Left hindlimb (tissue), 1 donor: ENCODE measurements at regions not wholly inside any gene's neighbourhood (a gene's known extent, or its start where the extent isn't known, plus 50 kb on each side); places are given as distances from the start of the nearest gene placed in this dataset.
"Not testable (repeated sequence)": the region's sequence is repeated elsewhere in the genome, so short reads cannot be mapped to it uniquely, and the experiment has no call there.

Source experiments
- DNase-seq: peaks from one replicate; pipeline ENCODE4 v3.0.0-alpha.2; 2018

GRCh38 chr1:99361406-99361805 is 97.1 kb downstream of the PLPPR4 start:
- no peak for DNase-seq

GRCh38 chr1:99363531-99363930 is 99.2 kb downstream of the PLPPR4 start:
- DNase-seq, result no peak

- DNase-seq, result no peak
Observed at GRCh38 chr1:99365141-99365540, 100.8 kb downstream of the PLPPR4 start.

DNA sequence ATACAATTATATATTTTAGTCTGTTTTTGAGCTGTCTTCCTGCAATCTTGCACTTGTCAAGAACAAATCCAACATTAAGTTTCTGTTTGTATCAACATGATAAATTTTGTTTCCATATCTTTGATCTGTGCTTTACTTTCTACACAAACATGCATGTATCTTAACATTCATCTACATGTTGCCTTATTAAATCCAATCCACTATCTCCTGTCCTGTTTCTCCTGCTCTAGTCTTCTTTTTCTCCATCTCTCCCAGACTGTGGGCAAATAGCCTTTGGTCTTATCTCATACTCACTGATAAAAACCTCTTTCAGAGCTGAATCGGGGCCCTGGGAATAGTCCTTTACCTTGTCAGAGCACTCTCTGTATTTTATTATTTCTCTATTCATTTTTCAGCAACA is 101.3 kb downstream of the PLPPR4 start:
- DNase-seq, result no peak

DNA sequence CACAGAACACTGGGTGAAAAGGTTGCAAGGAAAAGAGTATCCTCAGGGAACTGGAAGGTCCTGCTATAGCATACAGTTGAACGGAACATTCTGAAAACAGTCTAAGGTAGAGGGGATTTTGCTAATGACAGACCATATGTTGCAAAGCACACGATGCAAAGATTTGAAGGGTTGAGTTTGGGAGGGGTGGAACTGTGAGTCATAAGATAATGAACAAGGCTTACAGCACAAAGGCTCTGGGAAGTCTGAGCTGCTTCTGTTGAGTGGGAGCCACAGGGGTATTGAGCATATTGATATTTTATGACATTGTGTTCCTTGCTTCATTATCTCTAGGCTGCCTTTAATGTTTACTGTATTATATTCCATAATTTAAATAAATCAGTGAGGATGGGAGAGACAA is 104.9 kb downstream of the PLPPR4 start:
- DNase-seq, result no peak

- DNase-seq, result no peak
Observed at GRCh38 chr1:99370476-99370875, 106.2 kb downstream of the PLPPR4 start.

GRCh38 chr1:99371413-99371812 is 107.1 kb downstream of the PLPPR4 start:
- no peak for DNase-seq

- DNase-seq, result no peak
Observed at GRCh38 chr1:99374109-99374508, 109.8 kb downstream of the PLPPR4 start.

GRCh38 chr1:99374693-99375092 is 110.4 kb downstream of the PLPPR4 start:
- DNase-seq, result not testable (repeated sequence)

DNA sequence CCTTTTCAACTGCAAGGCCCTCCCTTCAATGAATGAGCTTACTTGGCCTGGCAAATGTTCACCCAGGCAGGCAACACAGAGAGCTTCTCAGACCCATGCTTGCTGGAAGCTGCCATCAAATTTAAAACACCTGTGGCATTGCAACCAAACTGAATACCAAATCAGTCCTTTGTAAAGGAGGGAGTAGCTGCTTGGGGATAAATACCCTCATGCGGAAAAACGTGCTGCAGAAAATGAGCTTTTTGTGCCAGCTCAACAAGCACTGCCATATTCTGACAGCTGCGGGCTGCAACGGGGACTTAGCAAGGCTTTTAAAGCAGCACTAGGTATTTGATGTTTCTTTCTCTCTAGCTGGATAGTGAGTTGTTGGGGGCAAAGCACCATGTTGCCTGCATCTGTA is 119.7 kb downstream of the PLPPR4 start:
- no peak for DNase-seq

DNA sequence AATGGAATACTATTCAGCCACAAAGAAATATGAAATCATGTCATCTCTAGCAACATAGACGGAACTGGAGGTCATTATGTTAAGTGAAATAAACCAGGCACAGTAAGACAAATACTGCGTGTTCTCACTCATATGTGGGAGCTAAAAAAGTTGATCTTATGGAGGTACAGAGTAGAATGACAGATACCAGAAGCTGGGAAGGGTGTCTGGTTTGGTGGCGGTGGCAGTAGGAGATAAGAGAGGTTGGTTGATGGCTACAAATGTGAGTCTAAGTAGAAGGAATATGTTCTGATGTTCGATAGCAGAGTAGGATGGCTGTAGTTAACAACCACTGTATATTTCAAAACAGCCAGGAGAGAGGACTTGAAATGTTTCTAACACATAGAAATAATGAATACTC is 121.6 kb downstream of the PLPPR4 start:
- no peak for DNase-seq

DNA sequence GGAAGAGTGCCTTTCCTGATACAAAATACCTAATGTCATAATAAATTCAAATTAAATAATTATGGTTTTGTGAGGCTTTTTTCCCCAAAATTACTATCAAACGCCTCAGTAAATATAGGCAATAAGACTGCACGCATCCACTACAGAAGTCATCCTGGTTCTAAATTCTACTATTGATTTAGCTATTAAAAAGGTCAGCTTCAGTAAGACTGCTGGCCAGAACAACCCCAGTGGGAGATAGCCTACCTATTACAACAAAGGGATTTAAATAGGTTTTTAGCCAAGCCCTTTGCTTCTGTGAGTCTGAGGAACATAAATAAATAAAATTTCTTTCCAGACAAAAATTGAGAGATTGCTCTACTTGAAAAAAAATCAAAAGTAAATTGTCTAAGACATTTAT is 132.1 kb downstream of the PLPPR4 start:
- no peak for DNase-seq

DNA sequence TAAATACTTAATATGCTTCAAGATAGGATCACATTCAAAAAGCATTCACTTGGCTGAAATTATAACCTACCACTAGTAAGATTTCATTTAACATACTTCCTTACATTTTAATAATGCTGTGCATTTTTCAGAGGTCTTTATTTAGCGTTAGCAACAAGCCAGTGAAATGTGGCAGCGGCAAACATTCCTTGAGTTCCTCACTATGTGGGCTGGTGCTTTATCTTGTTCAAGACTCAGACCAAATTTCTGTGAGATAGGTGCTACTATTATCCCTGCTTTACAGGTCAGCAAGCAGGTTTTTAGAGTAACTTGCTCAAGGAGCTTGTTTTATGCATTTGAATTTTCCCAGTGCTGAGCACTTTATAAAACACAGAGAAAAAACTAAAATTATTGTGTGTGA is 132.7 kb downstream of the PLPPR4 start:
- DNase-seq, result no peak

DNA sequence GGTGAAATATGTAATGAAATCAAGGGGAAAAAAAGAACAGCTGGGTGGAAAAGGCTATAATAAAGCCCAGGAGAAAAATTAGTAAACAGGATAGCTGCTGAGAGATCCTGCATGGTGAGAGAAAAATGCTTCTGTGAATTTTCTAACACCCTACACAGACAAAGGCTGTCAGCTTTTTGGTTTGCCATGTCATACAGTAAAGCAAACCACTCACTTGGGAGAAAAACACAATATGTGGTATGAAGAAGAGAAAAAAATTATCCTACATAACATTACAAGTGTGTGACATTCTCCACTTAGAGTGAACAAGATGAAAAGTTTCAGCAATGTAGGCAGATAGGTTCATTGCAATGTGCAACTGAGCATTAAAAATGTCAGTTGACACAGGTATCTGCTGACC is 133.6 kb downstream of the PLPPR4 start:
- DNase-seq, result no peak

- not testable (repeated sequence) for DNase-seq
Observed at GRCh38 chr1:99401556-99401955, 137.3 kb downstream of the PLPPR4 start.

DNA sequence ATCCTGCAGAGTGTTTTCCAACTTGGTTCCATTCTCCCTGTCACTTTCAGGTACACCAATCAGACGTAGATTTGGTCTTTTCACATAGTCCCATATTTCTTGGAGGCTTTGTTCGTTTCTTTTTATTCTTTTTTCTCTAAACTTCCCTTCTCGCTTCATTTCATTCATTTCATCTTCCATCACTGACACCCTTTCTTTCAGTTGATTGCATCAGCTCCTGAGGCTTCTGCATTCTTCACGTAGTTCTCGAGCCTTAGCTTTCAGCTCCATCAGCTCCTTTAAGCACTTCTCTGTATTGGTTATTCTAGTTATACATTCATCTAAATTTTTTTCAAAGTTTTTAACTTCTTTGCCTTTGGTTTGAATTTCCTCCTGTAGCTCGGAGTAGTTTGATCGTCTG is 140.1 kb downstream of the PLPPR4 start:
- DNase-seq, result not testable (repeated sequence)

GRCh38 chr1:99405325-99405724 is 141.0 kb downstream of the PLPPR4 start:
- DNase-seq, result not testable (repeated sequence)

GRCh38 chr1:99407018-99407417 is 142.7 kb downstream of the PLPPR4 start:
- no peak for DNase-seq

GRCh38 chr1:99424087-99424486 is 159.8 kb downstream of the PLPPR4 start:
- DNase-seq, result no peak

- no peak for DNase-seq
Observed at GRCh38 chr1:99429754-99430153, 165.5 kb downstream of the PLPPR4 start.

DNA sequence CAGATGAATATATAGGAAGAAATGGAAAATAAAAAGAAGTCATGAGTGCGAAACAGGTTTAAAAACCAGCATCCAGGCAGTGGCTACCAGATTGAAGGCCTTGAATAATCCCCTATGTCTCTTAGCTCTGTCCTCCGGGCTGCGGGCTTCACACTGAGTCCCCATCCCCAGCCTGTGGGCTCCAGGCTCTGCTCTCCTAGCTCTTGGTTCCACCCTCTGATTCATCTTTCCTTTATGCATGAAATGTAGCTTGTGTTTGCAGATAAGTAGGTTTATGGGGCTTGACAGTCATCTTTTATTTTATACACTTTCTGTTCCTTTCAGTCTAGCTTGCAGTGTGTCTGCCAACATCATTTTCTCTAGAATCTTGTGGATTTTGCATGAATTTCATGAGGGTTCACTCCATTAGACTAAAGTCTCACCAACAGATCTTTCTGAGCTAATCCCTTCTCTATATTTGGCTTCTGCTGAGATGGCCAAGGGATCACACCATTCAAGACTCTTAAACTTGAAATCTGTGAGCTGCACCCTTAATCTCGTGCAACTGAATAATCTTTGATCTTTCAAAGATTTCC is 174.5 kb downstream of the PLPPR4 start:
- DNase-seq, result no peak

- DNase-seq, result no peak
Observed at GRCh38 chr1:99439433-99440075, 175.3 kb downstream of the PLPPR4 start.

- no peak for DNase-seq
Observed at GRCh38 chr1:99441299-99442095, 177.2 kb downstream of the PLPPR4 start.
